Body of pancreas (tissue), 4 donors: ENCODE measurements at regions not wholly inside any gene's neighbourhood (a gene's known extent, or its start where the extent isn't known, plus 50 kb on each side); places are given as distances from the start of the nearest gene placed in this dataset.

Experiments used
- ATAC-seq: fragments of 150-250 bp; one replicate; pipeline ENCODE4 v1.9.1; 2016
- DNase-seq, 4 donors: peaks; one replicate each; pipeline ENCODE4 v3.0.0-alpha.2; 2019
- H3K27ac ChIP-seq, 4 donors: fragments of 200-600 bp; sonication (generic); 1 replicate in 3 of 4; 2 replicates in 1 of 4; pipeline versions ENCODE4 v1.5.1 to v1.6.1; 2016 to 2019; ENCODE audit warnings: mild to moderate bottlenecking in 1 of 4, mixed read lengths in 1 of 4, moderate library complexity in 1 of 4
- H3K27me3 ChIP-seq, 2 donors: fragments of 200-600 bp; sonication (generic); one replicate each; pipeline ENCODE4 v1.6.0; 2016; ENCODE audit warnings: mild to moderate bottlenecking in 1 of 2
- H3K36me3 ChIP-seq, 2 donors: fragments of 200-600 bp; sonication (generic); replicated peaks in 1 of 2; 2 replicates each; pipeline ENCODE4 v1.5.1; 2016; ENCODE audit warnings: low read depth in 2 of 2; ENCODE audit not compliant: insufficient read depth in 1 of 2
- H3K4me1 ChIP-seq: fragments of 200-600 bp; sonication (generic); one replicate; pipeline ENCODE4 v1.6.0; 2016
- H3K4me3 ChIP-seq, 2 donors: fragments of 200-600 bp; sonication (generic); 1 replicate in 1 of 2; 2 replicates in 1 of 2; pipeline ENCODE4 v1.5.1; 2016 to 2019
- H3K9me3 ChIP-seq, 3 donors: fragments of 200-600 bp; sonication (generic); 1 replicate in 2 of 3; 2 replicates in 1 of 3; pipeline ENCODE4 v1.5.1; 2016
- POLR2A ChIP-seq, 3 donors: fragments of 450-650 bp; IDR thresholded peaks; one replicate each; pipeline ENCODE4 v1.6.1; 2016; ENCODE audit warnings: antibody characterized with exemption in 3 of 3, mild to moderate bottlenecking in 2 of 3
- WGBS, 2 donors: methylation state at CpG; one replicate each; pipeline ENCODE4 v1.1.5; 2017; 5-methylcytosine and 5-hydroxymethylcytosine counted together
- intact Hi-C: fragments of 100-400 bp; cut with DNase I; formaldehyde crosslinking; loops from one replicate; pipeline ENCODE4 v1.15.1; 2023
- TF ChIP-seq, protein P1 (sequence below), 7 experiments: fragments of 450-650 bp in 4 of 7; fragments of 200-600 bp in 3 of 7; sonication (generic) in 3 of 7; IDR thresholded peaks; one replicate each; pipeline ENCODE4 v1.5.1; 2016 to 2019; ENCODE audit warnings: antibody characterized with exemption in 7 of 7

DNA sequence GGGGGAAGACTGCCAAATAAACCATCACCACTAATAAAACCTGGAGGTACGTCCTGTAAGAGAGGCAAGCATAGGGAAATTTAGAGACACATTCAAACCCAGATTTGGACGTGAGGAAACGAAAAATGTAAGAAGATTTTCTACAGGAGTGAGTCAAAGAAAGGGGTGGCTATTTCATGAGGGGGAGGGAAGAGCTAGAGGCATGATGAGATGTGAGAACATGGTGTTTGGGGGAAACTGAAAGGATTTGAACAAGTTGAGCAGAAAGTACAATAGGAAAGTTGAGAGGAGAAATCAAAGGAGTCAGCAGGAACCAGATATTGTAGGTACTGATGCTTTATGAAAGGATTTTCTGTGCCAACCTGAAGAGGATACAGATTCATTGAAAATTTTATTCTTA, 179.1 kb upstream of the HS3ST5 start:
- Histone ChIP-seq H3K36me3 (no peaks in the 10 kb centered on the region), H3K27me3 (no peaks in the 10 kb centered on the region), H3K4me1 (no peaks in the 10 kb centered on the region), H3K4me3 (no peak overlapping the region), H3K27ac (no peak overlapping the region), H3K9me3 (no peaks in the 10 kb centered on the region)
- no peak for ATAC-seq
- intact Hi-C loops: no loop called here
- WGBS, 2 donors: 59 to 61% methylated on average over 3 of the region's 3 CpGs
- no peak for DNase-seq
- no peak for TF ChIP-seq POLR2A (IDR thresholded peaks at IDR 0.05)
- TF ChIP-seq, protein P1, sequence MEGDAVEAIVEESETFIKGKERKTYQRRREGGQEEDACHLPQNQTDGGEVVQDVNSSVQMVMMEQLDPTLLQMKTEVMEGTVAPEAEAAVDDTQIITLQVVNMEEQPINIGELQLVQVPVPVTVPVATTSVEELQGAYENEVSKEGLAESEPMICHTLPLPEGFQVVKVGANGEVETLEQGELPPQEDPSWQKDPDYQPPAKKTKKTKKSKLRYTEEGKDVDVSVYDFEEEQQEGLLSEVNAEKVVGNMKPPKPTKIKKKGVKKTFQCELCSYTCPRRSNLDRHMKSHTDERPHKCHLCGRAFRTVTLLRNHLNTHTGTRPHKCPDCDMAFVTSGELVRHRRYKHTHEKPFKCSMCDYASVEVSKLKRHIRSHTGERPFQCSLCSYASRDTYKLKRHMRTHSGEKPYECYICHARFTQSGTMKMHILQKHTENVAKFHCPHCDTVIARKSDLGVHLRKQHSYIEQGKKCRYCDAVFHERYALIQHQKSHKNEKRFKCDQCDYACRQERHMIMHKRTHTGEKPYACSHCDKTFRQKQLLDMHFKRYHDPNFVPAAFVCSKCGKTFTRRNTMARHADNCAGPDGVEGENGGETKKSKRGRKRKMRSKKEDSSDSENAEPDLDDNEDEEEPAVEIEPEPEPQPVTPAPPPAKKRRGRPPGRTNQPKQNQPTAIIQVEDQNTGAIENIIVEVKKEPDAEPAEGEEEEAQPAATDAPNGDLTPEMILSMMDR (IDR thresholded peaks at IDR 0.05): no peak

DNA sequence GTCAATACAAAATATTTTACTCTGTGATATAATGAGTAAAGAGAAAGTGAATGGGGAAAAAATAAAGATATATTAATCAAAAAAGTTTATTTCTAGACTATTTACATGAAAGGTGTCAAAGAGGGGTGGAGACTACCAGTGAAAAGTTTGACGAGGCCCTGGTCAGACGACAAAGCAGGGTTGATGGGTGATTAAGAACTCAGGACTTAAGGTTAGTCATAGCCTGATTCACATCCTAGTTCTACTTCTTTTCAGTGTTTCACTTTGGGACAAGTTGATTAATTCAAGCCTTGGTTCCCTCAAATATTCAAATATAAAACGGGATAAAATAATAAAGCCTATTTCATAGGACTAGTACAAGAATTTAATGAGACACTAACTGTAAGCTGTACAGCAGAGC, 178.2 kb upstream of the HS3ST5 start:
- Histone ChIP-seq H3K4me1 (no peaks in the 10 kb centered on the region), H3K36me3 (no peaks in the 10 kb centered on the region), H3K4me3 (no peak overlapping the region), H3K27me3 (no peaks in the 10 kb centered on the region), H3K9me3 (no peaks in the 10 kb centered on the region), H3K27ac (no peak overlapping the region)
- TF ChIP-seq, protein P1 (IDR thresholded peaks at IDR 0.05): no peak
- TF ChIP-seq POLR2A (IDR thresholded peaks at IDR 0.05): no peak
- no peak for ATAC-seq
- DNase-seq: no peak
- 63 to 65% methylated on average over 3 of the region's 3 CpGs for whole genome bisulfite sequencing, 2 donors
- intact Hi-C loops: no loop called here

DNA sequence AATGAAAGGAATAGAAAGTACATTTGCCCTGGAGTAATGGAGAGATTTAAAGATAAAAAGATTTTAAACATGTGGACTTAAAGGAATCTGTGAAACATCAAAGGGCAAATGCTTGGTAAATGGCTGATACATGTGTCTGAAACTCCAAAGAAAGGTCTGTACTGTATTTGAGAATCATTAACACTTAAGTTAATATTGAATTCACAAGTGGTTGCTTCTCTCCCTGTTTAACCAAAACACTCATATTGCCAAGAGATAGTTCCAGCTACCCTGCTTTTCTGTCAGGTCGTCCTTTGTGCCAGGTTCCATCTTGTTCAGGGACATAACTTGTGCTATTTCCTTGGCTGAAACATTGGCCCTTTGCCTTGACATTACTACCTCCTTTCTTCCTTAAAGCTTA, 171.3 kb upstream of the HS3ST5 start:
- Histone ChIP-seq H3K27me3 (no peaks in the 10 kb centered on the region), H3K27ac (no peak overlapping the region), H3K4me1 (no peaks in the 10 kb centered on the region), H3K4me3 (no peak overlapping the region), H3K36me3 (no peaks in the 10 kb centered on the region), H3K9me3 (no peaks in the 10 kb centered on the region)
- 0 to 10% methylated on average over 1 of the region's 1 CpG for WGBS, 2 donors
- no peak for TF ChIP-seq POLR2A (IDR thresholded peaks at IDR 0.05)
- TF ChIP-seq, protein P1 (IDR thresholded peaks at IDR 0.05): no peak
- DNase-seq: no peak
- ATAC-seq: no peak
- intact Hi-C loops: no loop called here

DNA sequence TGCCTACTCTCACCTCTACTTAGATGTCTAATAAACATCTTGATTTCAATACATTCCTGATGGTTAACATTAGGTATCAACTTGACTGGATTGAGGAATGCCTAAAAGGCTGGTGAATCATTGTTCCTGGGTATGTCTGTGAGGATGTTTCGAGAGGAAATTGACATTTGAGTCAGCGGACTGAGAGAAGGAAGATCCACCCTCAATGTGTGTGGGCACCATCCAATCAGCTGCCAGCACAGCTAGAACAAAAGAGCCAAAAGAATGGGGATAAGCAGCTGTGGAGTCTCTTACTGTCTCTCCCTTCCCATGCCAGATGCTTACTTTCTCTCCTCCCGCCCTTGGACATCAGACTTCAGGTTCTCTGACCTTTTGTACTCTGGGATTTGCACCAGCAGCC, 128.6 kb upstream of the HS3ST5 start:
- ATAC-seq: no peak
- TF ChIP-seq POLR2A (IDR thresholded peaks at IDR 0.05): no peak
- TF ChIP-seq, protein P1 (IDR thresholded peaks at IDR 0.05): no peak
- no peaks in the 10 kb centered on the region for H3K9me3 ChIP-seq
- no peaks in the 10 kb centered on the region for H3K36me3 ChIP-seq
- H3K4me3 ChIP-seq: no peak overlapping the region
- intact Hi-C loops: no loop called here
- 67 to 76% methylated on average over 3 of the region's 3 CpGs for WGBS, 2 donors
- no peak overlapping the region for H3K27ac ChIP-seq
- H3K27me3 ChIP-seq: no peaks in the 10 kb centered on the region
- no peaks in the 10 kb centered on the region for H3K4me1 ChIP-seq
- DNase-seq: no peak

DNA sequence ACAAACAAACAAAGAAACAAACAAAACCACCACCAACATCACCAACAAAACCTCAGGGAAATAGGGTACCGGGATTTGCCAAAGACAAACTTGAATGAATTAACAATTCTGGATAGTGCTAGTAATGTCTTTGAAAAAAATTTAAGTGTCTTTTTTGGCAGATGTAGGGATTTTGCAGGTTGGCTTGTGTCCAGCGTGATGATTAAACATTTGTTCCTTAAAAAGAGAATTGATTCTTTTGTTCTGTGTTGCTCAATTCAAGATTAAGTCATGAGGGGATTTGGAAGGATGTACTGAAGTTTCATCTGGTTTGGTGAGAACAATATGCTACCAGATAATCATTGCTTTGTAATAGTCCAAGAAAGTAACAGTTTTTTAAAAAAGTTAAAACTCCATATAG, 125.1 kb upstream of the HS3ST5 start:
- no peaks in the 10 kb centered on the region for H3K9me3 ChIP-seq
- TF ChIP-seq, protein P1 (IDR thresholded peaks at IDR 0.05): no peak
- TF ChIP-seq POLR2A (IDR thresholded peaks at IDR 0.05): no peak
- 56 to 67% methylated on average over 2 of the region's 2 CpGs for WGBS, 2 donors
- no peaks in the 10 kb centered on the region for H3K36me3 ChIP-seq
- H3K27ac ChIP-seq: no peak overlapping the region
- intact Hi-C loops: no loop called here
- H3K4me1 ChIP-seq: no peaks in the 10 kb centered on the region
- H3K27me3 ChIP-seq: no peaks in the 10 kb centered on the region
- H3K4me3 ChIP-seq: no peak overlapping the region
- ATAC-seq (no peak), DNase-seq (no peak)
